ENCODE measurements at regions not wholly inside any gene's neighbourhood (a gene's known extent, or its start where the extent isn't known, plus 50 kb on each side); places are given as distances from the start of the nearest gene placed in this dataset.

- no peak for TF ChIP-seq ZFX (IDR thresholded peaks at IDR 0.05)
- no peak for TF ChIP-seq CTCF (conservative IDR thresholded peaks at IDR 0.05)
- H3K27ac ChIP-seq: peak overlapping the region; percentile 72
Measured at GRCh38 chr2:180368881-180369280, 361.8 kb upstream of the CWC22 start.

GRCh38 chr2:180367815-180368214 is 360.7 kb upstream of the CWC22 start:
- H3K27ac ChIP-seq: no peak overlapping the region
- no peak for TF ChIP-seq ZFX (IDR thresholded peaks at IDR 0.05)
- no peak for TF ChIP-seq CTCF (conservative IDR thresholded peaks at IDR 0.05)

DNA sequence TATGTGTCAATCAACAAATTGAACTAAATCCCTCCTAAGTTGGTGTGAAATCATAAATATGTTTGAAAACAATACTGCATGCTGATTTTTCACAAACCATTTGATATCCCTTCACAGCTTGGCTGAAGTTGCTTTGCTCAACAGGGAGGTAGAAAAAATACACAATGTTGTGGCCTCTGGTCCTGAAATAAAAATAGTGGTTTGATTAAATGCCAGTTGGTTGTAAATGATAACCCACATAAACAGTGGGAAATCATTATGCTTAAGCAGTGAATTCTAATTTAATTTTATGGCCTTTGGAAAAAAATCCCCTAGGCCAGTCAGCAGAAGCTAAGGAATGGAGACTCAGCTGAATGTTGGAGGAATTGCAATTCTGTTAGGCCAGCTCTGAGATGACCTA is 359.4 kb upstream of the CWC22 start:
- H3K27ac ChIP-seq: peak overlapping the region; percentile 58; the same call in 1 of the 2 replicates
- no peak for TF ChIP-seq CTCF (conservative IDR thresholded peaks at IDR 0.05)
- TF ChIP-seq ZFX (IDR thresholded peaks at IDR 0.05): no peak

- TF ChIP-seq ZFX (IDR thresholded peaks at IDR 0.05) (no peak), CTCF (conservative IDR thresholded peaks at IDR 0.05) (no peak)
Measured at GRCh38 chr2:180364719-180365118, 357.6 kb upstream of the CWC22 start.

GRCh38 chr2:180360283-180360618 is 353.2 kb upstream of the CWC22 start:
- TF ChIP-seq ZFX (IDR thresholded peaks at IDR 0.05): no peak
- TF ChIP-seq CTCF (conservative IDR thresholded peaks at IDR 0.05): no peak
- peak overlapping the region; percentile 47 for H3K27ac ChIP-seq

More at GRCh38 chr2:180364719-180365118, 357.6 kb upstream of the CWC22 start:
- H3K27ac ChIP-seq: peak overlapping the region; percentile 78; the same call in 1 of the 2 replicates

- peak; percentile 13; the same call in 1 of the 2 replicates for TF ChIP-seq CTCF (conservative IDR thresholded peaks at IDR 0.05)
- no peak for TF ChIP-seq ZFX (IDR thresholded peaks at IDR 0.05)
- peak overlapping the region; percentile 47 for H3K27ac ChIP-seq
Measured at GRCh38 chr2:180359522-180360282, 352.6 kb upstream of the CWC22 start.

- TF ChIP-seq CTCF (conservative IDR thresholded peaks at IDR 0.05) (no peak), ZFX (IDR thresholded peaks at IDR 0.05) (no peak)
- peak overlapping the region; percentile 47 for H3K27ac ChIP-seq
Measured at GRCh38 chr2:180358458-180358857, 351.4 kb upstream of the CWC22 start.

All from C4-2B (cell line).